ENCODE measurements at regions not wholly inside any gene's neighbourhood (a gene's known extent, or its start where the extent isn't known, plus 50 kb on each side); places are given as distances from the start of the nearest gene placed in this dataset.
"Not testable (repeated sequence)": the region's sequence is repeated elsewhere in the genome, so short reads cannot be mapped to it uniquely, and the experiment has no call there.

- DNase-seq: no peak
Observed at GRCh38 chr2:53356291-53356905, 411.2 kb upstream of the CHAC2 start.

- DNase-seq: no peak
Observed at GRCh38 chr2:53353135-53354114, 414.2 kb upstream of the CHAC2 start.

GRCh38 chr2:53347269-53347668 is 420.3 kb upstream of the CHAC2 start:
- no peak for DNase-seq

GRCh38 chr2:53342248-53342647 is 425.4 kb upstream of the CHAC2 start:
- no peak for DNase-seq

GRCh38 chr2:53334610-53335009 is 433.0 kb upstream of the CHAC2 start:
- DNase-seq: no peak

- DNase-seq: no peak
Observed at GRCh38 chr2:53331667-53332066, 435.9 kb upstream of the CHAC2 start.

- no peak for DNase-seq
Observed at GRCh38 chr2:53317861-53318260, 449.7 kb upstream of the CHAC2 start.

GRCh38 chr2:53315149-53315548 is 452.5 kb upstream of the CHAC2 start:
- no peak for DNase-seq

GRCh38 chr2:53314718-53315117 is 452.9 kb upstream of the CHAC2 start:
- no peak for DNase-seq

GRCh38 chr2:53313644-53314043 is 454.0 kb upstream of the CHAC2 start:
- DNase-seq: not testable (repeated sequence)

GRCh38 chr2:53312721-53313120 is 454.9 kb upstream of the CHAC2 start:
- no peak for DNase-seq

- DNase-seq: no peak
Observed at GRCh38 chr2:53312181-53312580, 455.4 kb upstream of the CHAC2 start.

GRCh38 chr2:53303012-53303578 is 464.5 kb upstream of the CHAC2 start:
- DNase-seq: no peak

- no peak for DNase-seq
Observed at GRCh38 chr2:53302455-53302854, 465.1 kb upstream of the CHAC2 start.

- no peak for DNase-seq
Observed at GRCh38 chr2:53289309-53290006, 478.1 kb upstream of the CHAC2 start.

- no peak for DNase-seq
Observed at GRCh38 chr2:53286345-53286744, 481.3 kb upstream of the CHAC2 start.

- no peak for DNase-seq
Observed at GRCh38 chr2:53275743-53276142, 491.9 kb upstream of the CHAC2 start.

- DNase-seq: no peak
Observed at GRCh38 chr2:53268626-53269025, 499.0 kb upstream of the CHAC2 start.

GRCh38 chr2:53268086-53268485 is 499.5 kb upstream of the CHAC2 start:
- no peak for DNase-seq

- no peak for DNase-seq
Observed at GRCh38 chr2:53265544-53266299, 501.9 kb upstream of the CHAC2 start.

- DNase-seq: no peak
Observed at GRCh38 chr2:53260568-53260967, 507.0 kb upstream of the CHAC2 start.

GRCh38 chr2:53259395-53260009 is 508.1 kb upstream of the CHAC2 start:
- no peak for DNase-seq
